Suprapubic skin (tissue), 3 donors: ENCODE measurements at regions not wholly inside any gene's neighbourhood (a gene's known extent, or its start where the extent isn't known, plus 50 kb on each side); places are given as distances from the start of the nearest gene placed in this dataset.

Source experiments
- POLR2A ChIP-seq, 2 donors: fragments of 450-650 bp; IDR thresholded peaks; one replicate each; pipeline ENCODE4 v1.6.1; 2017; ENCODE audit warnings: antibody characterized with exemption in 2 of 2, mild to moderate bottlenecking in 2 of 2, moderate library complexity in 2 of 2
- TF ChIP-seq, protein P1 (sequence below), 2 donors: fragments of 200-600 bp in 1 of 2; fragments of 450-650 bp in 1 of 2; sonication (generic) in 1 of 2; IDR thresholded peaks; one replicate each; pipeline ENCODE4 v1.5.1; 2016 to 2019; ENCODE audit warnings: antibody characterized with exemption in 2 of 2, mild to moderate bottlenecking in 1 of 2, moderate library complexity in 1 of 2

DNA sequence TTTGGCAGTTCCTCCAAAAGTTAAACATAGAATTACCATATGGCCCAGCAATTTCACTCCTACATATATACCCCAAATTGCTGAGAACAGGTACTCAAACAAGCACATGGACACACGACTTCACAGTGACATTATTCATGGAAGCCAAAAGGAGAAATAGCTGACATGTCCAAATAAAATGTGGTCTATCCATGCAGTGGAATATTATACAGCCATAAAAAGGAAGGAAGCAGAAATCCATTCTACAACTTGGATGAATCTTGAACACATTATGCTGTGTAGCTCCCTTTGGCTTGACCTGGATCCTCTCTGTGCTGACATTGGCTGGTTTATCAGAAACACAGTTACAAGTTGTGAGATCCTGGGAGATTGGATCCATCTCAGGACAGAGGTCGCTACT is 370.9 kb upstream of the EEF2KMT start:
- TF ChIP-seq, protein P1, sequence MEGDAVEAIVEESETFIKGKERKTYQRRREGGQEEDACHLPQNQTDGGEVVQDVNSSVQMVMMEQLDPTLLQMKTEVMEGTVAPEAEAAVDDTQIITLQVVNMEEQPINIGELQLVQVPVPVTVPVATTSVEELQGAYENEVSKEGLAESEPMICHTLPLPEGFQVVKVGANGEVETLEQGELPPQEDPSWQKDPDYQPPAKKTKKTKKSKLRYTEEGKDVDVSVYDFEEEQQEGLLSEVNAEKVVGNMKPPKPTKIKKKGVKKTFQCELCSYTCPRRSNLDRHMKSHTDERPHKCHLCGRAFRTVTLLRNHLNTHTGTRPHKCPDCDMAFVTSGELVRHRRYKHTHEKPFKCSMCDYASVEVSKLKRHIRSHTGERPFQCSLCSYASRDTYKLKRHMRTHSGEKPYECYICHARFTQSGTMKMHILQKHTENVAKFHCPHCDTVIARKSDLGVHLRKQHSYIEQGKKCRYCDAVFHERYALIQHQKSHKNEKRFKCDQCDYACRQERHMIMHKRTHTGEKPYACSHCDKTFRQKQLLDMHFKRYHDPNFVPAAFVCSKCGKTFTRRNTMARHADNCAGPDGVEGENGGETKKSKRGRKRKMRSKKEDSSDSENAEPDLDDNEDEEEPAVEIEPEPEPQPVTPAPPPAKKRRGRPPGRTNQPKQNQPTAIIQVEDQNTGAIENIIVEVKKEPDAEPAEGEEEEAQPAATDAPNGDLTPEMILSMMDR (IDR thresholded peaks at IDR 0.05), result no peak
- TF ChIP-seq POLR2A (IDR thresholded peaks at IDR 0.05), result no peak
